Right renal cortex interstitium (tissue), 3 donors: ENCODE measurements at regions not wholly inside any gene's neighbourhood (a gene's known extent, or its start where the extent isn't known, plus 50 kb on each side); places are given as distances from the start of the nearest gene placed in this dataset.

ENCODE experiments used
- DNase-seq, 3 donors: peaks; one replicate each; pipeline ENCODE4 v3.0.0-alpha.2; 2013; ENCODE audit warnings: low read depth in 3 of 3, low spot score in 2 of 3

DNA sequence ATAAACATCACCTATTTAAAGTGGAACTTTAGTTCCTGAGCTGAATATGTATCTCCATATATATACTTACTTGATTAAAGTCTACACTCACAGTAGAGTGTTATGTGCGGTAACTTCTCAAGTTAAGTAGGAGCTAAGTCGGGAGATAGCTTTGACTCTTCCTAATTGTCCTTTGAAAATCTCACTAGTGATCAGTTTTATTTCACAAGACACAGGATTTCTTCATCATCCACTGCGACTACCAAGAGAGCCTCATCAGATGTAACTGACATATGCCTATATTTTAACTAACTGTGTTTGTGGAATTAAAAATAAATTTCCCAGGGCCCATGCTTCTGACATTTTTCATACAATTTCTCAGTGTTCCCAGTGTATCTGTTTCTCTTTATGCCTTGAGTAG, 1664.0 kb downstream of the EFNB2 start:
- DNase-seq = no peak

DNA sequence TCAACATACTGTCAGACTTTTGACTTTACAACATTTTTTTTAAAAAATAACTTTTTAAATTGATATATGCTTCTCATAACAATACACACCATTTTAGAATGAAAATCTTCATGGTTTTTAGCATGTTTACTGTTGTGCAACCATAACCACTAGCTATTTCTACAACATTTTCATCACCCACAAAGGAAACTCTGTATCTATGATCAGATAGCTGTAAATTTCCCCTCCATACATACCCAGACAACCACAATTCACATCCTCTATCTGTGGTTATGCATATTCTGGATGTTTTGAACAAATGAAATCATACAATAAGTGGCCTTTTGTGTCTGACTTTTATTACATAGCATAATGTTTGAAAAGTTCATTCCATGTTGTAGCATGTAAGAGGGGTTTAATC, 1666.0 kb downstream of the EFNB2 start:
- no peak for DNase-seq

DNA sequence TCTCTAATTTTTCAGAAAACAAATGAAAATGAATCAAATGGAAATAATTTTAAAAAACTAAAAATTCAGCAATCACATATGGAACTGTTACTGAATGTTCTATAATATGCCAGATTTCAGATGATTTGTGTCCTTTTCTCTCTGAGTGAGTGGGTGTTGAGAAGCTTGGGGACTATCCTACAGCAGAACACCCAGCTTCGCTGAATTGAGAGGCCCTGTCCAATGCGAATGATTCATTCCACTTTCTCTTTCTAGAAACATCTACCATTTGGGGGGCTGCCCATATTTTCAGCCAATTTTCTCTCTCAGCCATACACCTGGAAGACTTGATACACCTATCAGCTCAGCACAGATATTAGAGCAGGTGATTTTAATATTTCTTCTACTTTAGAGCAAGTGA, 1666.7 kb downstream of the EFNB2 start:
- DNase-seq = no peak

DNA sequence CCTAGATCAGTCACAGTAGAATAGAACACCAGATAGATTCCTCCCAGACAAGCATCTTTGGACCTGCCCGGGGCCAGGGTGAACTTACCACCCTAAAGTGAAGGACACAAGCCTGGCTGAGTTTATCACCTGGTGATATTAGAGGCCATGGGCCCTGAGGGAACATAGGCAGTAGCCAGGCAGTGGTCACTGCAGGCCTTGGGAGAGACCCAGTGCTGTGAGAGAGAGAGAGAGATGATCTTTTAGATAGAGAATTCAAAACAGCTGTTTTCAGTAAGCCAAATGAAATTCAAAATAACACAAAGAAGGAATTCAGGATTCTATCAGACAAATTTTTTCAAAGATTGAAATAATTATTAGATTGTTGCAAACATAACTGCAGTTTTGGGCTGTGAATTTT, 1679.9 kb downstream of the EFNB2 start:
- no peak for DNase-seq

DNA sequence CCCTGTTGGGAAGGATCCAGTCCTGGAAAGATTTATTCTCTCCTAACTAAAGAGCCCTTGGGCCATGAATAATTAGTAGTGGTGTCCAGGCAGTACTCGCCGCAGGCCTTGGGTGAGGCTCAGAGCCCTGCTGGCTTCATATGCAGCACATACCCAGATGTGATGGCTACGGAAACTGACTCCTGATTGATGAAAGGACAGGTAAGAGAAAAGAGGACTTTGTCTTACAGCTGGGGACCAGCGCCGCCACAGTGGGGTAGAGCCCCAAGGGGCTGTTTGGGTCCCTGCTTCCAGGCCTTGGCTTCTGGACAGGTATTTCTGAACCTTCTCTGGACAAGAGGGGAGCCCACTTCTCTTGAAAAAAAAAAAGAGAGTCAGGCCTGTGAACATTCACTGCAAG, 1680.8 kb downstream of the EFNB2 start:
- no peak for DNase-seq

DNA sequence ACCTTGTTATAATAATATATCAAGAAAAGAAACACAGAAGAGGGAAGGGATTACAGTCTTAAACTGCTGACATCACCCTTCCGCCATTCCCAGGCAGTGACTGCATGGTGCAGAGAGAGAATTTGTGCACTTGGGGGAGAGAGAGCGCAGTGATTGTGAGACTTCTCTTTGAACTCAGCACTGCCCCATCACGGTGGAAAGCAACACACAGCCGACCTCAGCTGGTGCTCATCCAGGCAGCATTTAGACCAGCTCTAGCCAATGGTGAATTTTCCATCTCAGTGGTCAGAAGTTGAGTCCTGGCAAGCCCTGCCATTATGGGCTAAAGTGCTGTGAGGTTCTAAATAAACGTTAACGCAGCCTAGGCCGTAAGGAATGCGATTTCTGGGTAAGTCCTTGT, 1681.5 kb downstream of the EFNB2 start:
- no peak for DNase-seq

DNA sequence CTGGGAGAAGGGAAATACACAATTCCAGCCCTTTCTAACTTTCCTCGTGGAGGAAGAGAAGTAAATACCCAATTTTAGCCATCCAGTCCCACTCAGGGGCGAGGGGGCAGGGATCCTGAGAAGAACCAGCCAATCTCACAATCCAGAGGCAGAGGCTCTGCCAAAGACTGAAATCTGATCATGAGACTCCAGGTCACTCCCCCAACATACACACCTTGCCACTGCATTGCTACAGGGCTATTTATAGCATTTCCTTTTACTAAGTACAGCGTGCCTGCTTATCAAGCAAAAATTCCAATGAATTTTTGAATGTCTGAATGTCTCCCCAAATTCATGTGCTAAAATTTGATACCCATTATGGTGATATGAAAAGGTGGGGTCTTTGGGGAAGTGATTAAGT, 1687.5 kb downstream of the EFNB2 start:
- DNase-seq = no peak

DNA sequence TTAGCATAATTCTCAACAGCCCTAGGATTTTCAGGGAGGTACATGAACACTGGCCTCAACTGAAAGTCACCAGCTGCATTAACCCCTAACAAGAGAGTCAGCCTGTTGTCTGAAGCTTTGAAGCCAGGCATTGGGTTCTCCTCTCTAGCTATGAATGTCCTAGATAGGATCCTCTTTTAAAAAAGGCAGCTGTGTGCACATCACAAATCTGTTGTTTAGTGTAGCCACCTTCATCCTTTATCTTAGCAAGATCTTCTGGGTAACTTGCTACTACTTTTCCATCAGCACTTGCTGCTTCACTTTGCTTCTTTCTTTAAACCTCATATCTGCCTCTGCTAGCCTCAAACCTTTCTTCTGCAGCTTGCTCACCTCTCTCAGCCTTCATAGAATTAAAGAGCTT, 1692.1 kb downstream of the EFNB2 start:
- DNase-seq = no peak

DNA sequence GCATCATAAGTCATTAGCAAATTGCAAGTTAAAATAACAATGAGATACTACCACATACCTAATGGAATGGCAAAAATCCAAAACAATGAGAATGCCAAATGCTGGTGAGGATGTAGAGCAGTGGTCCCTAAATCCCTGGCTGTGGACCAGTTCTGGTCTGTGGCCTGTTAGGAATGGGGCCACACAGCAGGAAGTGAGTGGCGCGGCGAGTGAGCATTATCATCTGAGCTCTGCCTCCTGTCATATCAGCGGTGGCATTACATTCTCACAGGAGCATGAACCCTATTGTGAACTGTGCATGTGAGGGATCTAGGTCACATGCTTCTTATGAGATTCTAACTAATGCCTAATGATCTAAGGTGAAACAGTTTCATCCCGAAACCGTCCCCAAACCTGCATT, 1694.4 kb downstream of the EFNB2 start:
- no peak for DNase-seq

DNA sequence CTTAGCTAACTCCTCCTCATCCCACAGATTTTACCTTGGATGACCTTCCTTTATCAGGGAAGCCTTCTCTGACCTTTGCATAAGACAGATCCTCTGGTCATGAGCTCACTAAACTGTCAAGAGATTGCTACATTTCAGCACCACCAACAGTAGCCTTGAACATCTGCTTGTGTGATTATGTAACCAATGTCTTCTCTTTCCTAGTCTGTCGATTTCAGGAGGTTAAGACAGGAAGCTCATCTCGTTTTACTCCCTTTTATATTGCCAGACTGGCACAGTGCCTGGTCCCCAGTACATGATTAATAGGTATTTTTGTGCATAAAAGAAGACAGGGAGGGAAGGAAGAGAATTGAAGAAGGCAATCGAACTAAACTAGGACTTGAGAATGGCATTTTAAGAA, 1697.7 kb downstream of the EFNB2 start:
- DNase-seq = no peak

DNA sequence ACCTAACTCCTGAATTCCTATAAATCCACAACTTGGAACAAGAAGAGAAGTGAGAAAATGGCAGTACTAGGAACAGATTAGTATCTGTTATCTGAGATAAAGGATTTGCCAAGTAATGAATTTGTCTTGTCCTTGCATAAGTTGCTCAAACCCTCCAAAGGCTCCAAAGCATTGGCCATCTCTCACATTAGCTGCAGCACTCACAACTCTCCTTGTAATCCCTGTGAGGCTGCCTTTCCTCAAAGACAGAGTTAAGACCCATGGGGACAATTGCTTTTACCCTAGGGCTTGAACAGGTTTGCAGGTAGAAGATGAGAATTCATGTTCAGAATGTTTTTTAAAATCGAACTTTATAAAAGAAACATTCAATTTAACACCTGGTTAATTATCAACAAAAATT, 1702.2 kb downstream of the EFNB2 start:
- DNase-seq = no peak

DNA sequence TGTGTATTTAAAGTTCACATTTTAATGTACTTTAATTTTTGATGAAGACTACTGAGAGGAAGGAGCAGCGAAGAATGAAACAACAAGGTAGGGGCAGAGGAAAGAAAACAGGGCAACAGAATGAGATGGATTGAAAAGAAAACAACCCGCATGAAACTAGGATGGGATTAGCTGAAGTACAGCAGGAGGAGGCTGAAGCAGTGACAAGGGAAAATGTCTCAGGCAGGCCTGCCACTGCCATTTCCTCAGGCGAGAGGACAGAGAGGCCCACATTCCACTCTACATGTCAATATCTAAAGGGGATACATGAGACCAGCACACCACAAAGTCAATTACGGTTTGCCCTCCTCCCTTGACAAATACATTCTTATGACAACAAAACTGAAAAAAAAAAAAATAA, 1703.2 kb downstream of the EFNB2 start:
- no peak for DNase-seq

DNA sequence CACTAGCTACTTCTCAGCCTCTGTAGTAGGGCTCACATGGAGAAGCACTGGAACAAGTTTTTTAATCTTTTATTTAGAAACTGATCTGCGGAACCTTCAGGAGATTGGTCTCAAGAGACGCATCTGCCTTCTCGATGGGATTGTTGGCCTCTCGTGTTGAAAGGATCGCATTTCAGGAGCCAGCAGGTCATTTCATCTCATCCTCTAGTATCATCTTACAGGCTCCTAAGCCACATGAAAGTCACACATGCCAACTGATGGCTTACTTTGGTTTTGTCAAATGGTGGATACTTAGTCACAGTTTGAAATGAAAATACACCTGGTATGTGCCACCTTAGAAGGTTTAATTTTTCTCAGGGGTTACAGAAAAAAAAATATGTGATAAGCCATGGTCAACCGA, 1703.6 kb downstream of the EFNB2 start:
- DNase-seq = no peak

DNA sequence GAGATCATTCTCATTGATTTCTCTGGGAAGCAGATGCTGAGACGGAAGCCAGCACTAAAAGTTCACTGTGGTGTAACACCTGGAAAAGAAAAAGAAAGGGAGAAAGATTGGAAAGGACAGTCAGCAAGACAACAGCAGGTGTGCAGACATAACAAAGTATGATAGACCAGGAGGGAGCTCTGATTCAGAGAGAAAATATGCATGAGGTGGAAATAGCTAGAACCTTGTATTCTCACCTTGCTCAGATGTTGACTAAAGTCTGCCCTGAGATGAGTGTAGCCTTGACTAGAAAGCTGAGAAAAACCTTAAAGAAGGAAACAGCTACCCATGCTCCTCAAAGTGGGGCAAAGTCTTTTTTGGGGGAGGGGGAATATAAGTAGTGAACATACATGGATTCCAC, 1711.8 kb downstream of the EFNB2 start:
- DNase-seq = no peak

DNA sequence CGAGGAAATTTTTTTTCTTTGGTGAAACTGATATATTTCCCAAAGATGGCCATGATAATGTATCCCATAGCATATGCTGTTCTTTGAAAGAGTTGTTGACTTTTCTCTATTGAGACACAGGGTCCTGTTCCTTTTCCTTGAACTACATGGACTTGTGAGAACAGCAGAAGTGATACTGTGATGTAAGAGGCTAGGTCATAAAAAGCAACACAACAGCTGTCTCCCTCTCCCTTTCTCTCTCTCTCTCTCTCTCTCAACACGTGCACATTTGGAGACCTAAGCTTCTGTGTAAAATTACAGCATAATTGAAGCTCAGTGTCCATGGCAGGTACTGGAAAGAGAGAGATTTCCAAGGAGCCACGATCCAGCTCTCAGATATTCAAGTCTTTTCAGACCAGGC, 1712.4 kb downstream of the EFNB2 start:
- DNase-seq = no peak

DNA sequence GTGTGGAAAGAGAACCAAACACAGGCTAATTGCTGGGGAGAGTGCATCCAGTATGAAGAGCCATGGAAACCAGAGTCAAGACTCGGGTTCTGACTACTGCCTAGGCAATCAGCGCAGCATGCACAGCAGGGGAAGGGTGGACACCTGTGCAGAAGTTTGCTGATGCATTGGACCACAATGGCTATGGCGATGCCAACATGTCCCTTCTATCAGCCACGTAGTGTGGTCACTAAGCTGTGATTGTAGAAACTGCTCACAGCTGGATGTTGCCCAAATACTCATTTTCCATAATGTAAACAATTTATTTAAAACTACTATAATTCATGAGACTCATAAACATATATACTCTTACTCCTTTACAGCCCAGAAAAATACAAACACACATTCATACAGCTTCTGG, 1718.2 kb downstream of the EFNB2 start:
- no peak for DNase-seq

DNA sequence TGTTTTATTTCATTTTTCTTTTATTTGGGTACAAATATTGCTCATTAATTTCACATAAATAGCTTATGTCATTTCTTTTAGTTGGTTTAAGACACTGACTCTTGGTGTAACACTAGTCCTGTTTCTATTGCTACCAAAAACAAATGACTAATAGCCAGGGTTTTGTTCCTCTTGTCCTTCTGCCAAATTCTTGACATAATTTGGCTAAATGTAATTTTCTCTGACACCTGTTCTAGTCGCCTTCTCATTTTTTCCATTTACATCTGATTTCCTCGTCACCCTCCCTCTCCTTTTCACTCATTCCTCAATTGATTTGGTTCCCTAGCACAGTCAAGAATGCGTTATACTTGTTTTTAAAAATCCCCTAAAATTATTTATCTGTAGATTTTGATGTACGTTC, 1718.7 kb downstream of the EFNB2 start:
- DNase-seq = no peak

DNA sequence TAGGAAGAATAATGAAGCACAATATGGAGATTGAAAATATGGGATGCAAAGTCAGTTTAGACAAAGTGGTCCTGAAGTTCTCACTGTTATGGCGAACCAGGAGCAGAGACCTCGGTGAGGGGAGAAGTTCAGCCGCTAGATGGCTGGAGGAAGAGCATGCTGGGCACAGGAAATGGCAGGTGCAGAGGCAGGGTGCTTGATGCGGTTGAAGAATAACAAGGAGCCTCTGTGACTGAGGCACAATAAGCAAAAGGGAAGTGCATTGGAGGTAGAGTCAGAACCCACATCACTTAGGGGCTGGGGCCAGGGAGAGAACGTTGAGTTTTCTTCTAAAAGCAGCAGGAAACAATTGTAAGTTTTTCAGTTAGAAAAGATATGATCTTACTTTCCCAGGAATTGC, 1725.2 kb downstream of the EFNB2 start:
- no peak for DNase-seq

DNA sequence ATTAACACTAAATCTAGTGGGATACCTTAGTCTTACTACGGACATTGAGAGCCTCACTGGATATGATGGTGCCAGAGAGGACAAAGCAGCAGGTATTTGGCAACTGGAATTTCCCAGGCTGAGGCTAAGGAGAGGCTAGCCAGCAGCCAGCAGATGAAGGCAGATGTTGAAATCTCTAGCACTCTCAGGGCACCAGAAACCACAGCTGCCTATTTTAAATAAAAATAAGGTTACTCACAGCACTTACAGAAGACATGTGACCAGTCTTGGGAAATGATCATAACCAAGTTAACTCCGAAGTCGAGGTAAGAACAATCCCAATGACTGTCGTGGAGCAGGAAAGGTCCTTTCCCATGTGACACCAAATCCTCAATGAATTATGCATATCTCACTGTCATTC, 1726.0 kb downstream of the EFNB2 start:
- DNase-seq = no peak

DNA sequence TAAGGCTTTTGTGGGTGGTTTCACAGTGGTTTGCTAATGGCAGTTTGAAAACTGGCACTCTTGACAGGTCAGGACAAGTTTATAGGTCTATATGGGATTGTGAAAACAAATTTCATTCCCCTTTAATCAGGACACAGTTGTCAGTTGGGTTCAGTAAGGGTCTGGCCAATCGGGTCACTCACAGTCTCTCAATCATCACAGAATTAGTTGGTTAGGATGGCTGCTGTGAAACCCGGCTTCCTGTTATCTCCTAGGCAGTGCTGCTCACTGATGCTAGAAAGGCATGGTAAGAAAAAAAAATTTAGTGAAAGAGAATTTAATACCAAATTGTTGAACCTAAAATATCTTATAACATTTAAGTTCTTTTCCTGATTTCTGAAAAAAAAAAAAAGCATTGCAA, 1730.1 kb downstream of the EFNB2 start:
- no peak for DNase-seq

DNA sequence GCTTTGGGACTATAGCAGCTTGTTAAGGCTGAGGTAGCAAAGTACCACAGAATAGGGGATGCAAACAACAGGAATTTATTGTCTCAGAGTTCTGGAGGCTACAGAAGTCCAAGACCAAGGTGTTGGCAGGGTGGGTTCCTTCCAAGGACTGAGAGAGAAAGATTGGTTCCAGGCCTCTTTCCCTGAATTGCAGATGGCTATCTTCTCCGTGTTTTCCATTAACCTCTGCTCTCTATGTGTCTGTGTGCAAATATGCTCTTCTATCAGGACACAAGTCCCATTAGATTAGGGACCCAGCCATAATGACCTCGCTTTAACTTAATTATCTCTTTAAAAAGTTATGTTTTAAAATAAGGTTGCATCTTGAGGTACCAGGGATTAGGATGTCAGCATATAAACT, 1732.9 kb upstream of the SLC10A2 start:
- no peak for DNase-seq

DNA sequence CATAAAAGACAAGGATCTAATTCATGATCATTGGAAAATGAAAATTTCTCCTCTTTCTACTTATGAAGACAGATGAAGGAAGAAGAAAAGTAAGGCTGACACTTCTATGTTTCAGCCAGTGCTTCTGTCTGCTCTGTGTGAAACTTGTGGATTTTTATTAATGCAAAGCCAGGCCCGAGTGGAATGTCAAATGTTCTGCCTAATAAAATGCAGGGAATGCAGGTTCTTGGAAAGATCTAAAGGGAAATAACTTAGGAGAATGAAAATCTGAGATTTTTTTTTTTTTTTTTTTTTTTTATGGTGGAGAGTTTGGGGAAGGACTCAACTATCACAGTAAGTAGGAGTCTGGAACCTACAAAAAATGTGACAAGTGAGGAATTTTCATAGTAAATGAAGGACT, 1732.3 kb upstream of the SLC10A2 start:
- DNase-seq = no peak

DNA sequence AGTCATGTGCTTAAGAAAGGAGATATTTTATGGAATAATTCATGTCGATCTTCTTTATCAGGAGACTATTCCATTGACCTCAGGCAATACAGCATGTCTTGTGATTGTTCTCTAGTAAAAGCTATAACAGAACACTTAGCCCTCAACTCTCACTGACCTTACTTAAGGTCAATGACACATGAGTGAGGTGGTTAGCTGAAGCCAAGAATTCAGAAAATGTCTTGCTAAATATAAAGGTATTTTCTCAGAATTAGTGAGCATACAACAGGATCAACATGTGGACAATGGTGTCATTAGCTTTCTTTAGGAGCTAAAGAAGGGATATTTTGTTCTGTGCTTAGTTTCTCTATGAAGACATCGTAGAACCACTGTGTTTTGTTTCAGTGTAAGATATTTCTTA, 1730.4 kb upstream of the SLC10A2 start:
- DNase-seq = no peak

DNA sequence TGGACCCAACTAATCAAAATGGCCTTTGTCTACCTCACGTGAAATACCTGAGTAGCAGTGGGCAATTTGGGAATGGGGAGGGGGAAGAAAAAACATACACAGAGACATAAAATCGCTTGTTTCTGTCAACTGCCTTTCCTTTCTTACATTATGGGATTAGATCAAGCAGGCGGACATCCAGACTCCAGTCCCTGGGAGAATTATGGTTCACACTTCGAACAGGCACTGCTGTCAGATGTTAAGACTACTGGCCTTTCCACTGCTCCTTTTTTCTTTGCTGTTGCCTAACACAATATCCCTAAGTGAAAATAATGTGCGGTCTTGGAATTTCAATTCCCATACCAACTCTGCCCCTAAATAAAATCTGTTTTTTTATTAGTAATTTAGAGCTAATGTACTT, 1719.7 kb upstream of the SLC10A2 start:
- DNase-seq = no peak
